ENCODE measurements at regions not wholly inside any gene's neighbourhood (a gene's known extent, or its start where the extent isn't known, plus 50 kb on each side); places are given as distances from the start of the nearest gene placed in this dataset.

GRCh38 chr13:59464926-59465325 lies 698.8 kb downstream of the DIAPH3 start:
- Mint-ChIP-seq H3K27ac (no peak overlapping the region), H3K27me3 (peaks cover 5% of the 10 kb centered on the region), H3K4me1 (ENCODE audit: low read depth) (no peaks in the 10 kb centered on the region), H3K36me3 (ENCODE audit: low read depth) (peaks cover 2% of the 10 kb centered on the region), H3K4me3 (no peak overlapping the region), H3K9me3 (peaks cover 12% of the 10 kb centered on the region)
- intact Hi-C loops (cut with micrococcal nuclease) = no loop called here
- no peak for ATAC-seq
- DNase-seq = no peak
- CTCF ChIA-PET = no interaction called here
- POLR2A ChIA-PET = no interaction called here
- TF ChIP-seq, protein P1, sequence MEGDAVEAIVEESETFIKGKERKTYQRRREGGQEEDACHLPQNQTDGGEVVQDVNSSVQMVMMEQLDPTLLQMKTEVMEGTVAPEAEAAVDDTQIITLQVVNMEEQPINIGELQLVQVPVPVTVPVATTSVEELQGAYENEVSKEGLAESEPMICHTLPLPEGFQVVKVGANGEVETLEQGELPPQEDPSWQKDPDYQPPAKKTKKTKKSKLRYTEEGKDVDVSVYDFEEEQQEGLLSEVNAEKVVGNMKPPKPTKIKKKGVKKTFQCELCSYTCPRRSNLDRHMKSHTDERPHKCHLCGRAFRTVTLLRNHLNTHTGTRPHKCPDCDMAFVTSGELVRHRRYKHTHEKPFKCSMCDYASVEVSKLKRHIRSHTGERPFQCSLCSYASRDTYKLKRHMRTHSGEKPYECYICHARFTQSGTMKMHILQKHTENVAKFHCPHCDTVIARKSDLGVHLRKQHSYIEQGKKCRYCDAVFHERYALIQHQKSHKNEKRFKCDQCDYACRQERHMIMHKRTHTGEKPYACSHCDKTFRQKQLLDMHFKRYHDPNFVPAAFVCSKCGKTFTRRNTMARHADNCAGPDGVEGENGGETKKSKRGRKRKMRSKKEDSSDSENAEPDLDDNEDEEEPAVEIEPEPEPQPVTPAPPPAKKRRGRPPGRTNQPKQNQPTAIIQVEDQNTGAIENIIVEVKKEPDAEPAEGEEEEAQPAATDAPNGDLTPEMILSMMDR (IDR thresholded peaks at IDR 0.05) = no peak

- no peak for DNase-seq
- peaks cover 2% of the 10 kb centered on the region for H3K36me3 Mint-ChIP-seq (ENCODE audit: low read depth)
- H3K9me3 Mint-ChIP-seq = peaks cover 12% of the 10 kb centered on the region
- POLR2A ChIA-PET = no interaction called here
- intact Hi-C loops (cut with micrococcal nuclease) = no loop called here
- H3K4me3 Mint-ChIP-seq = no peak overlapping the region
- CTCF ChIA-PET = no interaction called here
- peaks cover 5% of the 10 kb centered on the region for H3K27me3 Mint-ChIP-seq
- no peaks in the 10 kb centered on the region for H3K4me1 Mint-ChIP-seq (ENCODE audit: low read depth)
- TF ChIP-seq, protein P1 (IDR thresholded peaks at IDR 0.05) = no peak
- ATAC-seq = no peak
- no peak overlapping the region for H3K27ac Mint-ChIP-seq
Measured at GRCh38 chr13:59468396-59468795, 695.3 kb downstream of the DIAPH3 start.

DNA sequence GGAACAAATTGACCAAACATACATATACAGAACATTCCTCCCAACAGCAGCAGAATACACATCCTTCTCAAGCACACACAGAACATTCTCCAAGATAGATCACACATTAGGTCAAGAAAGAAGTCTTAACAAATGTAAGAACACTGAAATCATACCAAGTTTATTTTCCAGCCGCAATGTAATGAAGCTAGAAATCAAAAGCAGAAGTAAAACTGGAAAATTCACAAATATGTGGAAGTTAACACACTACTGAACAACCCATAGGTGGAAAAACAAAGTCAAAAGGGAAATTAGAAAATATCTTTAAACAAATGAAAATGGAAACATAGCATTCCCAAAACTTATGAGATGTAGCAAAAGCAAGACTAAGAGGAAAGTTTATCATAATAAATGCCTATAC lies 692.6 kb downstream of the DIAPH3 start:
- Mint-ChIP-seq H3K27ac (no peak overlapping the region), H3K9me3 (peaks cover 12% of the 10 kb centered on the region), H3K4me1 (ENCODE audit: low read depth) (no peaks in the 10 kb centered on the region), H3K36me3 (ENCODE audit: low read depth) (peaks cover 2% of the 10 kb centered on the region), H3K4me3 (no peak overlapping the region), H3K27me3 (no peaks in the 10 kb centered on the region)
- intact Hi-C loops (cut with micrococcal nuclease) = no loop called here
- CTCF ChIA-PET = no interaction called here
- TF ChIP-seq, protein P1 (IDR thresholded peaks at IDR 0.05) = no peak
- POLR2A ChIA-PET = no interaction called here
- no peak for ATAC-seq
- no peak for DNase-seq

GRCh38 chr13:59472134-59472533 lies 691.6 kb downstream of the DIAPH3 start:
- ATAC-seq (no peak), DNase-seq (no peak)
- TF ChIP-seq, protein P1 (IDR thresholded peaks at IDR 0.05) = no peak
- ChIA-PET CTCF (no interaction called here), POLR2A (no interaction called here)
- Mint-ChIP-seq H3K27ac (no peak overlapping the region), H3K4me1 (ENCODE audit: low read depth) (no peaks in the 10 kb centered on the region), H3K9me3 (peaks cover 12% of the 10 kb centered on the region), H3K27me3 (no peaks in the 10 kb centered on the region), H3K36me3 (ENCODE audit: low read depth) (peaks cover 2% of the 10 kb centered on the region), H3K4me3 (no peak overlapping the region)
- intact Hi-C loops (cut with micrococcal nuclease) = no loop called here

GRCh38 chr13:59474696-59475095 lies 689.0 kb downstream of the DIAPH3 start:
- no peak overlapping the region for H3K27ac Mint-ChIP-seq
- TF ChIP-seq, protein P1 (IDR thresholded peaks at IDR 0.05) = no peak
- DNase-seq (no peak), ATAC-seq (no peak)
- no peak overlapping the region for H3K4me3 Mint-ChIP-seq
- peaks cover under 1% of the 10 kb centered on the region for H3K9me3 Mint-ChIP-seq
- CTCF ChIA-PET = no interaction called here
- intact Hi-C loops (cut with micrococcal nuclease) = no loop called here
- no peaks in the 10 kb centered on the region for H3K36me3 Mint-ChIP-seq (ENCODE audit: low read depth)
- no peaks in the 10 kb centered on the region for H3K4me1 Mint-ChIP-seq (ENCODE audit: low read depth)
- POLR2A ChIA-PET = no interaction called here
- no peaks in the 10 kb centered on the region for H3K27me3 Mint-ChIP-seq

Data from activated CD8-positive, alpha-beta T cell treated with anti-CD3 and anti-CD28 coated beads for 36 hours (primary cell).